Effector memory CD8-positive, alpha-beta T cell (primary cell): ENCODE measurements at regions not wholly inside any gene's neighbourhood (a gene's known extent, or its start where the extent isn't known, plus 50 kb on each side); places are given as distances from the start of the nearest gene placed in this dataset.
"Not testable (repeated sequence)": the region's sequence is repeated elsewhere in the genome, so short reads cannot be mapped to it uniquely, and the experiment has no call there.

Source experiments
- ATAC-seq: fragments of 150-1000 bp; cut with Tn5 transposase; replicated peaks from 2 replicates; pipeline ENCODE4 v1.10.0; 2021; ENCODE audit warnings: mild to moderate bottlenecking, moderate library complexity
- DNase-seq, 3 experiments: peaks; one replicate each; pipeline ENCODE4 v3.0.0; 2021
- H3K27ac Mint-ChIP-seq, 2 donors: one replicate each; pipeline ENCODE4 v1.8.0; 2022; ENCODE audit warnings: mild to moderate bottlenecking in 2 of 2, mixed read lengths in 2 of 2, moderate library complexity in 2 of 2
- H3K27me3 Mint-ChIP-seq, 2 donors: one replicate each; pipeline ENCODE4 v1.8.0; 2022; ENCODE audit warnings: mixed read lengths in 2 of 2
- H3K36me3 Mint-ChIP-seq: one replicate; pipeline ENCODE4 v1.8.0; 2022; ENCODE audit warnings: mild to moderate bottlenecking, moderate library complexity, mixed read lengths; ENCODE audit not compliant: insufficient read depth
- H3K4me1 Mint-ChIP-seq, 2 donors: one replicate each; pipeline ENCODE4 v1.8.0; 2022; ENCODE audit warnings: low read depth in 2 of 2, mixed read lengths in 2 of 2
- H3K4me3 Mint-ChIP-seq, 2 donors: one replicate each; pipeline ENCODE4 v1.8.0; 2022; ENCODE audit warnings: mild to moderate bottlenecking in 2 of 2, mixed read lengths in 2 of 2, moderate library complexity in 2 of 2
- H3K9me3 Mint-ChIP-seq, 2 donors: one replicate each; pipeline ENCODE4 v1.8.0; 2022; ENCODE audit warnings: mixed read lengths in 2 of 2

DNA sequence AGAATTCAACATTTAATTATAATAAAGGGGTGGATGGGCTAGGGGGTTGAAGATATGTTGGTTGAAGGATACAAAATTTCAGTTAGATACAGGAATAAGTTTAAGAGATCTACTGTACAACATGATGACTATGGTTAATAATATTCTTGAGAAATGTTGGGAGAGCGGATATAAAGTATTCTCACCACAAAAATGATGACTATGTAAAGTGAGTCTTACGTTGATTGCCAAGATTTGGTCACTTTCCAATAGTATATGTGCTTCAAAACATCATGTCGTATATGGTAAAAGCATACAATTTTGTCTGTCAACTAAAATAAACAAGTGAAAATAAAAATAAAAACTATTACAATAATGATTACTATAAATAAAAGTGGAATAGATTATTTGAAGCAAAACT is 802.0 kb downstream of the C12orf50 start:
- Mint-ChIP-seq H3K36me3 (no peaks in the 10 kb centered on the region), H3K4me3 (no peak overlapping the region), H3K9me3 (peaks cover 3 to 8% of the 10 kb centered on the region in 2 donors), H3K27ac (no peak overlapping the region), H3K27me3 (no peaks in the 10 kb centered on the region), H3K4me1 (no peaks in the 10 kb centered on the region)
- DNase-seq (no peak), ATAC-seq (no peak)

DNA sequence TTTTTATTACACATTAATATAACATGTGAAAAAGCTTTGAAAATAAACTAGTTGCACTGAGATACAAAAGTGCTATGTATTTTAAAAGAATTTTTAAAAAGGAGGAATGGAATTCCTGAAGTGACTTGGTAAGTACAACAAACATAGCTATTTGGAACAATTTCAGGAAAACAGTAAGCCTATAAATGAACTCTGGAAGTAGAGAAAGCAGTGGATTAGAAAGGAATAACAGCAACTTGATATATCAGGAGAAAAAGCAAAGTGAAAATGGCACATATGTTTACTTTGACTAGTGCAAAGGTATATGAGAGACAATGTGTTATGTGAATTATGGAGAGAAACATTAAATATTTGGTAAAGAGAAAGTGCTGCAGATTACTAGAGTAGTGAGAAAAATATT is 811.7 kb downstream of the C12orf50 start:
- H3K36me3 Mint-ChIP-seq = no peaks in the 10 kb centered on the region
- no peak for DNase-seq
- no peaks in the 10 kb centered on the region for H3K9me3 Mint-ChIP-seq
- no peak overlapping the region for H3K27ac Mint-ChIP-seq
- no peaks in the 10 kb centered on the region for H3K27me3 Mint-ChIP-seq
- no peaks in the 10 kb centered on the region for H3K4me1 Mint-ChIP-seq
- ATAC-seq = no peak
- H3K4me3 Mint-ChIP-seq = no peak overlapping the region

DNA sequence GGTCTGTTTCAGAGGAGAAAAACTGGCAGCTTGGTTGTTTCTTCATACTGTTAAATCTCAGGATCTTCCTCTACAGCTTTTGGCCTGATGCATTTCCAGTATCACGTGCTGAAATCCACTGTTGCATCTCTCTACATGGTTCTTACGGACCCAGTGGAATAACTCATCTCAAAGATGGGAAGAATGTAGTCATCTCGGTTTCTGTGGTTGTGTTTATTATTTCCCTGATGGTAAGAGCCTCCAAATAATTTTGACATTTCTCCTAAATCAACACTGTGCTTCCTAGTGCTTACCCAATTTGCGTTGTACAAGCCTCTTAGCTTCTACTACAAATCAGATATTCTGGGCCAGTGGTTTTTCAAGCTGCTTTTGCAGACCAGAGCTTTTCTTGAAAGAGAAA is 812.8 kb downstream of the C12orf50 start:
- DNase-seq (no peak), ATAC-seq (no peak)
- no peak overlapping the region for H3K27ac Mint-ChIP-seq
- no peaks in the 10 kb centered on the region for H3K27me3 Mint-ChIP-seq
- H3K4me1 Mint-ChIP-seq = no peaks in the 10 kb centered on the region
- H3K9me3 Mint-ChIP-seq = no peaks in the 10 kb centered on the region
- H3K36me3 Mint-ChIP-seq = no peaks in the 10 kb centered on the region
- no peak overlapping the region for H3K4me3 Mint-ChIP-seq

DNA sequence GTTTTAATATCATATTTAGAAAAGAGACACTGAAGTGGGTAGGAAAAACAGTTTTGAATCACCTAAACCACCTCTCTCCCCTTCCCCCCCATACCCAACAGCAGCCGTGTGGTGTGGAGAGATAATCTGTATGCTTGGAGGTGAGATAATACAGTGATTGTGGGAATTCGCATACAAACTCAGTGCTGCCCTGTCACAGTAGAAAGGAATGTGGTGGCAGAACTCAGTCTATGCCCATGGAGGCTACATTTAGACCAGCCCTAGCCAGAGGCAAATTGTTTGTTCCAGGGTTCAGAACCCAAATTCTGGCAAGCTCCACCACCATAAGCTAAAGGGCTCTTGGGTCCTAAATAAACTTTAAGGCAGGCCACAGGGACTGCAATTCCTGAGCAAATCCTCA is 827.0 kb downstream of the C12orf50 start:
- Mint-ChIP-seq H3K4me3 (no peak overlapping the region), H3K4me1 (no peaks in the 10 kb centered on the region), H3K27me3 (no peaks in the 10 kb centered on the region), H3K36me3 (no peaks in the 10 kb centered on the region), H3K27ac (no peak overlapping the region), H3K9me3 (peaks cover 10 to 33% of the 10 kb centered on the region in 2 donors)
- ATAC-seq = no peak
- DNase-seq = no peak

DNA sequence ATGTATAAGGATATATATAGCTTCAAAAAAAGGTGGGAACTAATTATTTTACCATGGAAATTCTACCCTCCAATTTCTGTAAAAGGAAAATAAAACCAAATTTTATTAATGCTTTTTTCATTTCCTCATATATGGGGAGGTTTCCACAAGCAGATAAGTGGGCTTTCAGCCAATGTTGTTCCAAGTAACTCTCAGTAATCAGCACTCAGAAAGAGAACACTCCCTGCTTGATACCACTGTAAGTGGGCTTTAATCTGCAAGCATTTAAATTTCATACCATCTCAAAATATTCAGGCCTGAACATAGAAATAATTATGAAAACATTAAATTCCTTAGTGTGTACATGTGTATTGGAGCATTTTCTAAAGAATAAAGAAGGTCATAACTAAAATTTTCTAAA is 827.6 kb downstream of the C12orf50 start:
- H3K36me3 Mint-ChIP-seq = no peaks in the 10 kb centered on the region
- peaks cover 10 to 27% of the 10 kb centered on the region in 2 donors for H3K9me3 Mint-ChIP-seq
- ATAC-seq = no peak
- H3K4me1 Mint-ChIP-seq = no peaks in the 10 kb centered on the region
- no peak overlapping the region for H3K4me3 Mint-ChIP-seq
- H3K27me3 Mint-ChIP-seq = no peaks in the 10 kb centered on the region
- no peak for DNase-seq
- H3K27ac Mint-ChIP-seq = no peak overlapping the region

DNA sequence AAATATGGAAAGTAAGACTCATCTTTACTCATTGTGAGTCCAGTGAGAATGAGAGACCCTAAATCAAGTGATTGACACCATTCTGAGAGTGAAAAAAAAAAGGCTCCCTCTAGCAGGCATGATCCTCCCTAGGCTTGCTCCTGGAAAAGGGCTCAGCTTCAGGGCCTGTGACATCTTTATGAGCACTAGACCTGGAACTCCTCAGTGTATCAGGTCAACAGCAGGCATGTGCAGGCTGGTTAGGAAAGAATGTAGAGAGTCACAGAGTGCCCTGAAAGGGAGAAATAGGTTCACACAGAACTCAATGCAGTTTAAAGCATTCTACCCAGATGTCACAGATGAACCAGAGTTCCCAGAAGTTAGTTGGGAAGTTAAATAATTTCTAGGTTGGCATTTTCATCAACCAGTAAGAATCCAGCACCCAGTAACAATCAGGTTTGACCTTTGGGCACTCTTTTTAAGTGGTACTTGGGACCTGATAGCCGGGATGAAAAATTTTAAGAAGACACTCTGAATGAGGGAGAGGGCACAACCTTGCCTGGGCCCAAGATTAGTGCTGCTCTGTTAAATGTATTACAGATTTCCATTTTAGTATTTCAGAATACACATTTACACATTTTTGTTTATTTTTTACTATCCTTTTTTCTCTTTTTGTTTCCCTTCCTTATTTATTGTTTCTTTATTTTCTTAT is 828.8 kb downstream of the C12orf50 start:
- no peaks in the 10 kb centered on the region for H3K4me1 Mint-ChIP-seq
- no peak for DNase-seq

DNA sequence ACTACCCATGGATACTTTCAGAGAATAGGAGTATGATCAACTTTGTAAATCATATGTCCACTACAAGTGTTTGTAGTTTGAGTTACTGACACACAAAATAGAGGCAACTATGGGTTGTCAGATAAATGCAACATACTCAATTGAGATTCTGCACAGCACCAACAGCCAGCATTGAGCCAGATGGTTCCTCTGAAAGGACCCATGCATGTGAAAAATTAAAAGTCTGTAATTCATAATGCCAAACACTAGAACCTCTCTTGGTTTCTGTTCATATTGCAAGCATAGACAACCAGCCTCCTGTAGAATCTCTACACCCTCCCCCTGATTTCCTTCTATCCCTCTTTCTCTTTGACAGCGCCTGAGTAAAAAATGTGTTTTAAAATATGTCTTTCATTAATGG is 831.0 kb downstream of the C12orf50 start:
- H3K36me3 Mint-ChIP-seq = no peaks in the 10 kb centered on the region
- DNase-seq (no peak), ATAC-seq (no peak)
- H3K9me3 Mint-ChIP-seq = peaks cover 10 to 15% of the 10 kb centered on the region in 2 donors
- no peak overlapping the region for H3K4me3 Mint-ChIP-seq
- no peaks in the 10 kb centered on the region for H3K4me1 Mint-ChIP-seq
- no peaks in the 10 kb centered on the region for H3K27me3 Mint-ChIP-seq
- H3K27ac Mint-ChIP-seq = no peak overlapping the region

More for the DNA sequence above, 828.8 kb downstream of the C12orf50 start:
- H3K9me3 Mint-ChIP-seq = peaks cover 10 to 24% of the 10 kb centered on the region in 2 donors
- no peak overlapping the region for H3K4me3 Mint-ChIP-seq
- no peak for ATAC-seq
- no peaks in the 10 kb centered on the region for H3K36me3 Mint-ChIP-seq
- H3K27me3 Mint-ChIP-seq = no peaks in the 10 kb centered on the region
- no peak overlapping the region for H3K27ac Mint-ChIP-seq

DNA sequence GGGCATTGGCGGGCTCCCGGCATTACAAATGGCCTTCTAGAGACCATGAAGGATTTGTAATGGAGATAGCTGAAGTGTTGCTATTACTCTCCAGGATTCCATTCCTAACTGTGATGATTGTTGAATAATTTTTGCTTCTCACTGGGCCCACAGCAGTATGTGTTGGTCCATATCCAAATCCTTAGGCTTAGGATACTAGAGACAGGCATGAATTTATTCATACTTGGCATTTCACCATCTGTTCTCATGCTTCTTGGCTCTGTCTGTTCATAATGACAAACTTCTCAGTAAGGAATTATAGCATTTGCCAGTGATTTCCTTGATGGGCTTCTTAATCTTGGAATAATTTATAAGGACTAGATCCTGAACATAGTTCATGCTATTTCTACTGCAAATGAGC is 832.9 kb downstream of the C12orf50 start:
- Mint-ChIP-seq H3K4me3 (no peak overlapping the region), H3K4me1 (no peaks in the 10 kb centered on the region), H3K9me3 (peaks cover 10 to 15% of the 10 kb centered on the region in 2 donors), H3K27me3 (no peaks in the 10 kb centered on the region), H3K36me3 (no peaks in the 10 kb centered on the region), H3K27ac (no peak overlapping the region)
- ATAC-seq = no peak
- no peak for DNase-seq

DNA sequence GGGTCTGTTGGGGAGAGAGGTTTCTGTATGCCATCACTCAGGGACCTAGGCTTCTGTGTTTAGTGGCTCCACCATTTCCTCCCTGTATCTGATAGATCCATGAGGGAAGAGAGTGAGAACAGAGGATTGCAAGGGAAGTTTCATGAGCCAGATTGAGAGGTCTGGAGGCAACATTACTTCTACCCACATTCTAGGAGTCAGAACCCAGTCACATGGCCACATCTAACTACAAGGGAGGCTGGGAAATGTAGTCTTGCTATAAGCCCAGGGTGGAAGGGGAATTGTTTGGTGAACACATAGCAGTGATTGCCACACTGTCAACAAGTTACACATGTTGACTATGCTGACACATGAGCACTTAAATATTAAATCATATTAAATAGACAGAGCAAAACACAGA is 834.8 kb downstream of the C12orf50 start:
- ATAC-seq, H3K27ac Mint-ChIP-seq, H3K27me3 Mint-ChIP-seq, H3K36me3 Mint-ChIP-seq, H3K9me3 Mint-ChIP-seq, H3K4me3 Mint-ChIP-seq, H3K4me1 Mint-ChIP-seq, DNase-seq: not testable (repeated sequence)

DNA sequence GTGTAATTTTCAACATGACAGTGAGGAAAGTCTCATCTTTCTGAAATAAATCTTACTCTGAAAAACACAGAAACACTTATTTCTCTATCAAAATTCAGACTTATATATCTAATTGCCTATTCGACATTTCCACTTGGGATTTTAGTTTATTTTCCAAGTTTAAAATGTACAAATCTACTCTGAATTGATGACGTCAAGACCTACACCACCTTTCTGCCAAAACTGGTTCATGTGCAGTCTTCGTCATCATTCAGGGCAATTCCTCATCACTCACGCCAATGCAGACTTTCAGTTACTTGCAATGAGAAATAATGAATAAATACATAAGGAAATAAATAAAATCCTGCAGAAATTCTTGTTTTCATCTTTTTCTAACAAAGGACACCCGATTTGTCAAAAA is 843.8 kb downstream of the C12orf50 start:
- Mint-ChIP-seq H3K27me3 (no peaks in the 10 kb centered on the region), H3K27ac (no peak overlapping the region), H3K4me1 (no peaks in the 10 kb centered on the region), H3K36me3 (no peaks in the 10 kb centered on the region), H3K9me3 (peaks cover 4 to 11% of the 10 kb centered on the region in 2 donors), H3K4me3 (no peak overlapping the region)
- ATAC-seq = no peak
- DNase-seq = no peak

DNA sequence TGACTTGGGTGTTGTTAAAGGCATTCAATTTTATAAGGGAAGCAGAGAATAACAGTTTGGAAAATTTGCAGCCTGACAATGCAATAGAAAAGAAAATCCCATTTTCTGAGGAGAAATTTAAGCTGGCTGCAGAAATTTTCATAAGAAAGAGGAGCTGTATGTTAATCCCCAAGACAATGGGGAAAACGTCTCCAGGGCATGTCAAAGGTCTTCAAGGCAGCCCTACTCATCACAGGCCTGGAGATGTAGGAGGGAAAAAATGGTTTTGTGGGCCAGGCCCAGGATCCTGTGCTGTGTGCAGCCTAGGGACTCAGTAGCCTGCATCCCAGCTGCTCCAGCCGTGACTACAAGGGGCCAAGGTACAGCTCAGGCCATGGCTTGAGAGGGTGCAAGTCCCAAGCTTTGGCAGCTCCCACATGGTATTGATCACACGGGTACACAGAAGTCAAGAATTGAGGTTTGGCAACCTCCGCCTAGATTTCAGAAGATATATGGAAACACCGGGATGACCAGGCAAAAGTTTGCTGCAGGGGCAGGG is 846.4 kb downstream of the C12orf50 start:
- no peaks in the 10 kb centered on the region for H3K4me1 Mint-ChIP-seq
- H3K27ac Mint-ChIP-seq = no peak overlapping the region
- peaks cover 4 to 11% of the 10 kb centered on the region in 2 donors for H3K9me3 Mint-ChIP-seq
- no peaks in the 10 kb centered on the region for H3K27me3 Mint-ChIP-seq
- DNase-seq = no peak
- no peak for ATAC-seq
- no peak overlapping the region for H3K4me3 Mint-ChIP-seq
- H3K36me3 Mint-ChIP-seq = no peaks in the 10 kb centered on the region

DNA sequence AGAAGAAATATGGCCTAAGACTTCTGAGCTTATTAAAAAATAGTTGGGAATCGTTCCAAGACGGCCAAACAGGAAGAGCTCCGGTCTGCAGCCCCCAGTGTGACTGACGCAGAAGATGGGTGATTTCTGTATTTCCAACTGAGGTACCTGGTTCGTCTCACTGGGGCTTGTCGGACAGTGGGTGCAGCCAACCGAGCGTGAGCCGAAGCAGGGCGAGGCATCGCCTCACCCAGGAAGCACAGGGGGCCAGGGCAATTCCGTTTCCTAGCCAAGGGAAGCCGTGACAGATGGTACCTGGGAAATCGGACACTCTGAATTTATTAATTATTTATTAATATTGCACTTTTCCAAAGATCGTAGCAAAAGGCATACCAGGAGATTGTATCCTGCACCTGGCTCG is 857.8 kb downstream of the C12orf50 start:
- H3K27ac Mint-ChIP-seq = no peak overlapping the region
- H3K27me3 Mint-ChIP-seq = no peaks in the 10 kb centered on the region
- H3K9me3 Mint-ChIP-seq = peaks cover 21 to 38% of the 10 kb centered on the region in 2 donors
- no peak for DNase-seq
- no peak overlapping the region for H3K4me3 Mint-ChIP-seq
- no peaks in the 10 kb centered on the region for H3K4me1 Mint-ChIP-seq
- no peaks in the 10 kb centered on the region for H3K36me3 Mint-ChIP-seq
- no peak for ATAC-seq

DNA sequence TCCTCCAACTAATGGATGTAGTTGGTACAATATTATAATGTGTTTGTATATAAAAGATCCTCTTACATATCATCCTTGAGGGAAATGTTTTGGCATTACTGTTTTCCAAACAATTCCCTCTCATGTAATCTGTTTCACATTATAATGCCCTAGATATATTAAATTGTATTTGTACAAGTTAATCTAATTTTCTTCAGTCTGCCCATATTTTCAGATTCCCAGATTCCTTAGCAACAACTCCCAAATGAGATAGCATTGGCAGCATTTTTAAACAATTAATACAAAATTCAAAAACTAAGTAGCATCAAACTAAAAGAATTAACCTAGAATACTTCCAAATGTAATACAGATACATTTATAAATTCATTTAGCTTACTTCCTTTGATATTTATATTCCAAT is 860.2 kb downstream of the C12orf50 start:
- Mint-ChIP-seq H3K27ac (no peak overlapping the region), H3K27me3 (no peaks in the 10 kb centered on the region), H3K4me1 (no peaks in the 10 kb centered on the region), H3K4me3 (no peak overlapping the region), H3K9me3 (peaks cover 9 to 31% of the 10 kb centered on the region in 2 donors), H3K36me3 (no peaks in the 10 kb centered on the region)
- ATAC-seq (no peak), DNase-seq (no peak)

DNA sequence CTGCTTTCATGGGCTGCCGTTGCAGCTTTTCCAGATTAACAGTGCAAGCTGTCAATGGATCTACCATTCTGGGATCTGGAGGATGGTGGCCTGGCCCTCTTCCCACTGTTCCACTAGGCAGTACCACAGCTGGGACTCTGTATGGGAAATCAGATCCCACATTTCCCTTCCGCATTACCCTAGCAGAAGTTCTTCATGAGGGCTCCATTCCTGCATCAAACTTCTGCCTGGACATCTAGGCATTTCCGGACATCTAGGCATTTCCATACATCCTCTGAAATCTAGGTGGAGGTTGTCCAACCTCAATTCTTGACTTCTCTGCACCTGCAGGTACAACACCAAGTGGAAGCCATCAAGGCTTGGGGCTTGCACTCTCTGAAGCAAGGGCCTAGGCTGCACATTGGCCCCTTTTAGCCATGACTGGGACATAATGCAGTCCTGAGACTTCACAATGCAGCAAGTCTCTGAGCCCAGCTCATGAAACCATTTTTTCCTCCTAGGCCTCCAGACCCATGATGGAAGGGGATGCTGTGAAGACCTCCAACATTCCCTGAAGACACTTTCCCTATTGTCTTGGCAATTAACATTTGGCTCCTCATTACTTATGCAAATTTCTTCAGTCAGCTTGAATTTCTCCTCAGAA is 863.3 kb downstream of the C12orf50 start:
- no peaks in the 10 kb centered on the region for H3K36me3 Mint-ChIP-seq
- H3K4me3 Mint-ChIP-seq = no peak overlapping the region
- no peaks in the 10 kb centered on the region for H3K27me3 Mint-ChIP-seq
- H3K9me3 Mint-ChIP-seq = peaks cover 4 to 6% of the 10 kb centered on the region in 2 donors
- no peak for DNase-seq
- H3K4me1 Mint-ChIP-seq = no peaks in the 10 kb centered on the region
- ATAC-seq = no peak
- H3K27ac Mint-ChIP-seq = no peak overlapping the region
